CD1c-positive myeloid dendritic cell (primary cell): ENCODE measurements at regions not wholly inside any gene's neighbourhood (a gene's known extent, or its start where the extent isn't known, plus 50 kb on each side); places are given as distances from the start of the nearest gene placed in this dataset.
"Not testable (repeated sequence)": the region's sequence is repeated elsewhere in the genome, so short reads cannot be mapped to it uniquely, and the experiment has no call there.

Experiments
- DNase-seq: peaks from one replicate; pipeline ENCODE4 v3.0.0-alpha.2; 2016; ENCODE audit errors: extremely low spot score

DNA sequence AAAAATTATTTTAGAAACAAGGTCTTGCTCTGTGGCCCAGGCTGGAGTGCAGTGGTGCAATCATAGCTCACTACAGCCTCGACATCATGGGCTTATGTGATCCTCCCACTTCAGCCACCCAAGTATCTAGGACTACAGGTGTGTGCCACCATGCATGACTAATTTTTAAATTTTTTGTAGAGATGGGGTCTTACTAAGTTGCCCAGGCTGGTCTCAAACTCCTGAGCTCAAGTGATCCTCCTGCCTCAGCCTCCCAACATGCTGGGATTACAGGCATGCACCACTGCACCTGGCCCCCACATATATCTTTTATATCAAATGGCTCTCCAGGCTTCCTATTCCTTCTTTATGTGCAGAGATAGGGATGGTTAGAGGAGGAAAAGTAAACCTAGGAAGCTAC is 91.2 kb upstream of the SVIL start:
- DNase-seq: not testable (repeated sequence)

GRCh38 chr10:29725133-29725720 is 90.5 kb upstream of the SVIL start:
- peak; percentile 50 for DNase-seq

GRCh38 chr10:29723726-29724125 is 89.0 kb upstream of the SVIL start:
- DNase-seq: peak; percentile 11

GRCh38 chr10:29722777-29723176 is 88.0 kb upstream of the SVIL start:
- DNase-seq: no peak

- no peak for DNase-seq
Observed at GRCh38 chr10:29720149-29720548, 85.4 kb upstream of the SVIL start.

DNA sequence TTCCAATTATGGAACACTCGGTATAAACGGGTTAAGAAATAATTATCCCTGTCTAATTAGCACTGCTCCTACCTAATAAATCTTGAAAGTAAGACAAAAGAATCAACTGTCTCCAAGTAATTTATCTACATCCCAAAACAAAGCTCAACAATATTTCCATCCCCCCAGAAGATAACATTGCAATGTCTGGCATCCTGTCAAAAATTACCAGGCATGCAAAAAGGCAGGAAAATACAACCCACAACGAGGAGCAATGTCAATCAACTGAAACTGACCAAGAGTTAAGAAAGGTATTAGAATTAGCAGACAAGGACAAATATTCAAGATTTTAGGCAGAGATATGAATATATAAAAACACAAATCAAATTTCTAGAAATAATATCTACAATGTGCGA is 84.5 kb upstream of the SVIL start:
- no peak for DNase-seq

GRCh38 chr10:29715296-29715695 is 80.5 kb upstream of the SVIL start:
- no peak for DNase-seq

DNA sequence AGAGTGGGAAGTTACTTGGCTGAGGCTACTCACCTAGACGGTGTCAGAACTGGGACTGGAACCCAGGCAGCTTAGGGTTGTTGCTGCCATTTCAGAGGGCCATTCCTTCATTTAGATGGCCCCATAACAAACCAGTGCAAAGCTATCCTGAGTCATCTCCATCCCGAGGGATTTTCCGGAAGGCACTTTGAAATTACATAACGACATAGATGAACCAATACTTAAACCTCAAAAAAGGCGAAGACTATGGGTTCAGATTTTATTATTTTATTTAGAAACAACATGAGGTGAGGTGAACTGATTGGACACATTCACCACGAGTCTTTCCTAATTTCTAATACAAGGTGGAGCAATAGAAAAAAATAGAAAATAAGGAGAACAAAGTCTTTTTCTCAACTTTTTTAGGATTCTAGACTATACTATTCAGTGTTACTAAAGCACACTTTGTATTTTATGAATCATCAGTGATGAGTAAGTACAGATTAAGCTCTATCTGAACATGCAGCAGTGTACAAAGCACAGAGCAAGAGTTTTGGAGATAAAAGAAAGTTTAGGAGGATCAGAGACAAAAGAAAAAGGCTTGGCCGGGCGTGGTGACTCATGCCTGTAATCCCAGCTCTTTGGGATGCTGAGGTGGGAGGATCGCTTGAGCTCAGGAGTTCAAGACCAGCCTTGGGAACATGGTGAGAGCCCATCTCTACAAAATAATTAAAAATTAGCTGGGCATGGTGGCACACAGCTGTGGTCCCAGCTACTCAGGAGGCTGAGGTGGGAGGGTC is 79.5 kb upstream of the SVIL start:
- DNase-seq: no peak

GRCh38 chr10:29713450-29713849 is 78.7 kb upstream of the SVIL start:
- no peak for DNase-seq

GRCh38 chr10:29712108-29712507 is 77.3 kb upstream of the SVIL start:
- DNase-seq: no peak

- DNase-seq: no peak
Observed at GRCh38 chr10:29710128-29710527, 75.4 kb upstream of the SVIL start.

DNA sequence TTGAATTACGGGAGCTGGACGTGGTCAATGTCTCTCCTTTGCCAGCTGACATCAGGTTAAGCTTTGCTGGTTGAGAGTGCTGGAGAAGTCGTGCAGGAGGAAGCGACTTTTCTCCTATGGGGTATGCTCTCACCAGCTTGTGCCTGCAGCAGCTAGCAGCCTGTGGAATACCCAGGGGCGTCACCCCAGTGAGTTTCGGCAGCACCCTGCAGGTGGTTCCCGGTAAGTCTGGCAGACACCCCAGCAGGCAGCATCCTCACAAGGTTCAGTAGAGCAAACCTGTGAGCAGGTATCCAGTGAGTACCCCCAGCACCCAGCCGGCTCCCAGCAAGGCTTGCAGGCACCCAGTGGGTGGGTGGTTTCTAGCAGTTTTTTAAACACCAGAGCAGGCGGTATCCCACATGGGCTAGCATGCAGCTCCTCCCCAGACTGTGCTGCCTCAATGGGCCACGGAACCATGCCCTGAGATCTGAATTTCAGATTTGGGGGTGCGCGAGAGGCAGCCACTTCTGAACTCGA is 74.8 kb upstream of the SVIL start:
- no peak for DNase-seq

DNA sequence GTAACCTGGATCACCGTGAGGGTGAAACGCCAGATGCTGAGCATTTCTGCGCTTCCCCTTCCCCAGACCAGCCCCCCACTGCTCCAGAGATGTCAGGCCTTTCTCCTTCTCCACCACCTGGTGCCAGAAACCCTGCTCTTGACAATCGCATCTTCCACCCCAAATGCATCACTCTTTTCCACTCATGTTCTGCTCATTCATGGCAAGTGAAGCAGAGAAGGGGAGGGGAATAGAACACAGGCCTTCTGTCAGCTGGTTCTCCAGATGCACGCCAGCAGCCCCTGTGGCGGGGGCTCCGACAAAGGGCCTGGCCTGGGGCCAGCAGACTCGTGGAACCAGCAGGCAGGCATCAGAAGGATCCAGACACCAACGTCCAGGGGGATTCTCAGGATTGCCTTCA is 68.5 kb upstream of the SVIL start:
- no peak for DNase-seq

- peak; percentile 22 for DNase-seq
Observed at GRCh38 chr10:29702273-29703164, 67.7 kb upstream of the SVIL start.

DNA sequence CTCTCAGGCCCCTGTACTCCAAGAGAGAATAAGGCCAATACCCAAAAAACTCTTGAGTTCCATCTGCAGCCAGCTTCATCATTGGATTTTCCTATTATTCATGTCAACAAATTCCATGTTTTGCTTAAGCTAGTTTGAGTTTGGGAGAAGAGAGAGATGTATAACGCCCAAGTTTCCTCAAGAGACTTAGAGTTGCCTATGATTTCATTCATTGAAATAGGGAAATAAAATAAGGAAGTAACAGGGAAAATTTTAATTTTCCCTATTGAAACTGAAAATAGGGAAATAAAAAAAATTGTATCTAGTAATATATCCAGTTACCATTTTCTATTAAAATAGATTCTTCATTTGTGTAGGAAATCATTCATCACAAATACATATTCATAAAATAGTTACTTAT is 66.5 kb upstream of the SVIL start:
- peak; percentile 65 for DNase-seq

GRCh38 chr10:29699621-29700020 is 64.8 kb upstream of the SVIL start:
- no peak for DNase-seq

DNA sequence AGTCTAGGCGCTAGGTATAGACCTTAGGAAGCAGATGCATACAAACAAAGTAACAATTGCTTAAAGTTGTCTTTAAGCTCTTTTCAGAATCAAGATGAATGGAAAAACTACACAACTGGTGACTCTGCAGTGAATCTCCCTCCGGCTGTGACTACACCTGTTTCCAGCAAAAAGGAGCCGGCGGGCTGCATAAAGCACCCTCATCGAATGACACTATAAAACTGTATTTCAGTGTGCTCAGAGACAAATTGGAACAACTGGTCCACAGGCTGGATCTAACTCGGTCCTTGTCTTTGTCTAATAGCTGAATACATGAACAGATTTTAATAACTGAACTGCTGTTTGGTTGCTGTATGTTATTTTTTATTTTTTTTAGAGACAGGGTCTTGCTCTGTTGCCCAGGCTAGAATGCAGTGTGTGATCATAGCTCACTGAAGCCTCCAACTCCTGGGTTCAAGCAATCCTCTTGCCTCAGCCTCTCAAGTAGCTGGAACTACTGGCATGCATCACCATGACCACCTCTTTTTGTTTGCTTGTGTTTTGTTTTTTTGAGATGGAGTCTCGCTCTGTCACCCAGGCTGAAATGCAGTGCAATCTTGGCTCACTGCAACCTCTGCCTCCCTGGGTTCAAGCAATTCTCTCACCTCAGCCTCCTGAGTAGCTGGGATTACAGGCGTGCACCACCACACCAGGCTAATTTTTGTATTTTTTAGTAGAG is 64.2 kb upstream of the SVIL start:
- no peak for DNase-seq

DNA sequence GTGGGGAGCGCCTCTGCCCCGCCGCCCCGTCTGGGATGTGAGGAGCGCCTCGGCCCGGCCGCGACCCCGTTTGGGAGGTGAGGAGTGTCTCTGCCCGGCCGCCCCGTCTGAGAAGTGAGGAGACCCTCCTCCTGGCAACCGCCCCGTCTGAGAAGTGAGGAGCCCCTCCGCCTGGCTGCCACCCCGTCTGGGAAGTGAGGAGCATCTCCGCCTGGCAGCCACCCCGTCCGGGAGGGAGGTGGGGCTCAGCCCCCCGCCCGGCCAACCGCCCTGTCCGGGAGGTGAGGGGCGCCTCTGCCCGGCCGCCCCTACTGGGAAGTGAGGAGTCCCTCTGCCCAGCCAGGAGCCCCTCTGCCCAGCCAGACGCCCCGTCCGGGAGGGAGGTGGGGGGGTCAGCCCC is 61.8 kb upstream of the SVIL start:
- DNase-seq: not testable (repeated sequence)

GRCh38 chr10:29694121-29694520 is 59.4 kb upstream of the SVIL start:
- DNase-seq: no peak

DNA sequence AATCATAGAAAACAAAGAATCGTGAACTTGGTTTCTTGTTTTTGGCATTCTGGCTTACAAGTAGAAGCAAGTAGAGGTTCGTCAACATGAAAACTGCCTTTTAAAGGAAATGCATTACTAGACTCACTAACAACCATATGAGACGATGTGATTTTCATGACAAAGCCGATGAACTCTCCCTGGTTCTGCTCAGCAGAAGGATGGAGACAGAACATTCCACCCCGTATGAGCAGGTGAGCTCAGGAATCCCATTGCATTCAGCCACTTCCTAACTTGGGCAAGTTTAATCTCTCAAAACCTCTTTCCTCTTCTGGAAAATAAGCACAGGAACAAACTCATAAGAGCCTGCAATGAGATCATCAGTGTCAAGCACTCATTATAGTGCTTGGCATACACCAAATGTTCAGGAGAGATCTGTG is 57.4 kb upstream of the SVIL start:
- no peak for DNase-seq

GRCh38 chr10:29691564-29692072 is 56.8 kb upstream of the SVIL start:
- no peak for DNase-seq

DNA sequence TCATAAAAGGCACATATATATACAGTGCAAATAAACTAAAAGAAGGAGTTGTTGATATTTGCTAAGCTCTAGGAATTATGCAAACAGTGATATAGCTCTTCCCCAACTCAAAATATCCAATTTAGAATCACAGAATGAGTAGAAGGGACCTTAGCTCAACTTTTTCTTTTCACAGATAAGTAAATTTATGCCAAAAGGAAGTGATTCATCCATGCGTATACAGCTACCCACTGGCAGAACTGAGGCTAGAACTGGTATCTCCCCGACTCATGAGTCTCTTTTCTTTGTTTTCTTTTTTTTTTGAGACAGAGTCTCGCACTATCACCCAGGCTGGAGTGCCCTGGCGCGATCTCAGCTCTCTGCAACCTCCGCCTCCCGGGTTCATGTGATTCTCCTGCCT is 54.2 kb upstream of the SVIL start:
- DNase-seq: peak; percentile 54
